Activated gamma-delta T cell treated with anti-CD3 and anti-CD28 coated beads, Interleukin-2, amount 50 U/mL, for 16 hours (primary cell): ENCODE measurements at regions not wholly inside any gene's neighbourhood (a gene's known extent, or its start where the extent isn't known, plus 50 kb on each side); places are given as distances from the start of the nearest gene placed in this dataset.

Experiments
- DNase-seq: peaks from one replicate; pipeline ENCODE4 v3.0.0-alpha.2; 2020; ENCODE audit warnings: low read depth

GRCh38 chr15:94894056-94894455 is 662.7 kb downstream of the MCTP2 start:
- DNase-seq: no peak

- no peak for DNase-seq
These were observed 678.1 kb downstream of the MCTP2 start for GRCh38 chr15:94909510-94909909.

- DNase-seq: no peak
These were observed 678.8 kb downstream of the MCTP2 start for GRCh38 chr15:94910166-94910565.

- no peak for DNase-seq
These were observed 681.4 kb downstream of the MCTP2 start for GRCh38 chr15:94912760-94913159.

- no peak for DNase-seq
These were observed 685.7 kb downstream of the MCTP2 start for GRCh38 chr15:94917068-94917467.

GRCh38 chr15:94921936-94922335 is 690.6 kb downstream of the MCTP2 start:
- DNase-seq: no peak

GRCh38 chr15:94924057-94924456 is 692.7 kb downstream of the MCTP2 start:
- no peak for DNase-seq

GRCh38 chr15:94924971-94925598 is 693.7 kb downstream of the MCTP2 start:
- no peak for DNase-seq

- DNase-seq: no peak
These were observed 694.3 kb downstream of the MCTP2 start for GRCh38 chr15:94925680-94926079.

GRCh38 chr15:94927003-94927402 is 695.6 kb downstream of the MCTP2 start:
- no peak for DNase-seq

GRCh38 chr15:94929282-94929681 is 697.9 kb downstream of the MCTP2 start:
- no peak for DNase-seq

GRCh38 chr15:94930441-94930840 is 699.1 kb downstream of the MCTP2 start:
- DNase-seq: no peak

- no peak for DNase-seq
These were observed 699.6 kb downstream of the MCTP2 start for GRCh38 chr15:94930960-94931359.

GRCh38 chr15:94934440-94934839 is 703.1 kb downstream of the MCTP2 start:
- no peak for DNase-seq

- DNase-seq: no peak
These were observed 705.9 kb downstream of the MCTP2 start for GRCh38 chr15:94937242-94937641.

GRCh38 chr15:94943888-94944287 is 712.5 kb downstream of the MCTP2 start:
- DNase-seq: no peak

- no peak for DNase-seq
These were observed 720.2 kb downstream of the MCTP2 start for GRCh38 chr15:94951538-94951937.

- DNase-seq: no peak
These were observed 732.6 kb downstream of the MCTP2 start for GRCh38 chr15:94963953-94964352.

- DNase-seq: no peak
These were observed 734.2 kb downstream of the MCTP2 start for GRCh38 chr15:94965593-94965992.

GRCh38 chr15:94968133-94968532 is 736.8 kb downstream of the MCTP2 start:
- no peak for DNase-seq

- no peak for DNase-seq
These were observed 738.7 kb downstream of the MCTP2 start for GRCh38 chr15:94970096-94970495.

- DNase-seq: no peak
These were observed 739.4 kb downstream of the MCTP2 start for GRCh38 chr15:94970802-94971201.

GRCh38 chr15:94972314-94972713 is 741.0 kb downstream of the MCTP2 start:
- DNase-seq: no peak

- DNase-seq: no peak
These were observed 755.7 kb downstream of the MCTP2 start for GRCh38 chr15:94987085-94987484.

- no peak for DNase-seq
These were observed 760.4 kb downstream of the MCTP2 start for GRCh38 chr15:94991718-94992117.
